T-helper 17 cell (primary cell): ENCODE measurements at regions not wholly inside any gene's neighbourhood (a gene's known extent, or its start where the extent isn't known, plus 50 kb on each side); places are given as distances from the start of the nearest gene placed in this dataset.

Source experiments
- ATAC-seq: fragments of 150-1000 bp; cut with Tn5 transposase; 2 replicates; pipeline ENCODE4 v1.10.0; 2021; ENCODE audit warnings: mild to moderate bottlenecking, moderate library complexity
- DNase-seq, 3 donors: peaks; one replicate each; pipeline versions ENCODE4 v3.0.0 to v3.0.0-alpha.2; 2020 to 2021
- H3K9me3 ChIP-seq: one replicate; pipeline ENCODE4 v1.7.0; 2013; ENCODE audit warnings: low read length, mild to moderate bottlenecking; ENCODE audit not compliant: control insufficient read depth, poor library complexity, severe bottlenecking
- H3K27ac Mint-ChIP-seq: one replicate; pipeline ENCODE4 v1.8.0; 2022; ENCODE audit warnings: mild to moderate bottlenecking, moderate library complexity, mixed read lengths
- H3K27me3 Mint-ChIP-seq: one replicate; pipeline ENCODE4 v1.8.0; 2022; ENCODE audit warnings: mixed read lengths
- H3K36me3 Mint-ChIP-seq: one replicate; pipeline ENCODE4 v1.8.0; 2022; ENCODE audit warnings: low read depth, mixed read lengths
- H3K4me1 Mint-ChIP-seq: one replicate; pipeline ENCODE4 v1.8.0; 2022; ENCODE audit warnings: mild to moderate bottlenecking, mixed read lengths
- H3K4me3 Mint-ChIP-seq: one replicate; pipeline ENCODE4 v1.8.0; 2022; ENCODE audit warnings: mild to moderate bottlenecking, moderate library complexity, mixed read lengths

GRCh38 chr7:47036909-47037308, 545.0 kb downstream of the TNS3 start:
- no peaks in the 10 kb centered on the region for H3K4me1 Mint-ChIP-seq
- no peaks in the 10 kb centered on the region for H3K27me3 Mint-ChIP-seq
- H3K9me3 ChIP-seq = no peaks in the 10 kb centered on the region
- no peak for DNase-seq
- no peaks in the 10 kb centered on the region for H3K36me3 Mint-ChIP-seq
- H3K27ac Mint-ChIP-seq = no peak overlapping the region
- no peak overlapping the region for H3K4me3 Mint-ChIP-seq
- no peak for ATAC-seq

- no peaks in the 10 kb centered on the region for H3K4me1 Mint-ChIP-seq
- H3K36me3 Mint-ChIP-seq = no peaks in the 10 kb centered on the region
- H3K27ac Mint-ChIP-seq = no peak overlapping the region
- H3K9me3 ChIP-seq = no peaks in the 10 kb centered on the region
- H3K27me3 Mint-ChIP-seq = no peaks in the 10 kb centered on the region
- ATAC-seq (no peak), DNase-seq (no peak)
- no peak overlapping the region for H3K4me3 Mint-ChIP-seq
Measured at GRCh38 chr7:47035522-47035921, 546.4 kb downstream of the TNS3 start.

GRCh38 chr7:47034180-47034579, 547.7 kb downstream of the TNS3 start:
- Mint-ChIP-seq H3K27me3 (no peaks in the 10 kb centered on the region), H3K4me1 (no peaks in the 10 kb centered on the region), H3K36me3 (no peaks in the 10 kb centered on the region), H3K4me3 (no peak overlapping the region), H3K27ac (no peak overlapping the region)
- H3K9me3 ChIP-seq = no peaks in the 10 kb centered on the region
- ATAC-seq (no peak), DNase-seq (no peak)

GRCh38 chr7:47032536-47032908, 549.4 kb downstream of the TNS3 start:
- H3K4me3 Mint-ChIP-seq = no peak overlapping the region
- no peak for ATAC-seq
- no peak for DNase-seq
- no peaks in the 10 kb centered on the region for H3K4me1 Mint-ChIP-seq
- H3K36me3 Mint-ChIP-seq = no peaks in the 10 kb centered on the region
- H3K9me3 ChIP-seq = no peaks in the 10 kb centered on the region
- no peaks in the 10 kb centered on the region for H3K27me3 Mint-ChIP-seq
- H3K27ac Mint-ChIP-seq = no peak overlapping the region

GRCh38 chr7:47031786-47032535, 550.0 kb downstream of the TNS3 start:
- H3K4me3 Mint-ChIP-seq = no peak overlapping the region
- H3K27ac Mint-ChIP-seq = no peak overlapping the region
- no peak for DNase-seq
- no peaks in the 10 kb centered on the region for H3K27me3 Mint-ChIP-seq
- H3K4me1 Mint-ChIP-seq = no peaks in the 10 kb centered on the region
- no peak for ATAC-seq
- H3K36me3 Mint-ChIP-seq = no peaks in the 10 kb centered on the region
- H3K9me3 ChIP-seq = no peaks in the 10 kb centered on the region

GRCh38 chr7:47028284-47028683, 553.6 kb downstream of the TNS3 start:
- ATAC-seq = no peak
- no peak for DNase-seq
- no peak overlapping the region for H3K4me3 Mint-ChIP-seq
- H3K36me3 Mint-ChIP-seq = no peaks in the 10 kb centered on the region
- no peaks in the 10 kb centered on the region for H3K4me1 Mint-ChIP-seq
- no peaks in the 10 kb centered on the region for H3K9me3 ChIP-seq
- H3K27ac Mint-ChIP-seq = no peak overlapping the region
- no peaks in the 10 kb centered on the region for H3K27me3 Mint-ChIP-seq

GRCh38 chr7:47027695-47028240, 554.1 kb downstream of the TNS3 start:
- no peaks in the 10 kb centered on the region for H3K4me1 Mint-ChIP-seq
- H3K4me3 Mint-ChIP-seq = no peak overlapping the region
- H3K27me3 Mint-ChIP-seq = no peaks in the 10 kb centered on the region
- H3K36me3 Mint-ChIP-seq = no peaks in the 10 kb centered on the region
- no peak overlapping the region for H3K27ac Mint-ChIP-seq
- ATAC-seq (no peak), DNase-seq (no peak)
- no peaks in the 10 kb centered on the region for H3K9me3 ChIP-seq

GRCh38 chr7:47026780-47027361, 555.0 kb downstream of the TNS3 start:
- no peak overlapping the region for H3K27ac Mint-ChIP-seq
- no peak overlapping the region for H3K4me3 Mint-ChIP-seq
- H3K4me1 Mint-ChIP-seq = no peaks in the 10 kb centered on the region
- H3K36me3 Mint-ChIP-seq = no peaks in the 10 kb centered on the region
- DNase-seq (no peak), ATAC-seq (no peak)
- no peaks in the 10 kb centered on the region for H3K9me3 ChIP-seq
- no peaks in the 10 kb centered on the region for H3K27me3 Mint-ChIP-seq

GRCh38 chr7:47024991-47025390, 556.9 kb downstream of the TNS3 start:
- no peaks in the 10 kb centered on the region for H3K36me3 Mint-ChIP-seq
- DNase-seq (no peak), ATAC-seq (no peak)
- H3K4me3 Mint-ChIP-seq = no peak overlapping the region
- no peaks in the 10 kb centered on the region for H3K4me1 Mint-ChIP-seq
- H3K9me3 ChIP-seq = no peaks in the 10 kb centered on the region
- H3K27ac Mint-ChIP-seq = no peak overlapping the region
- H3K27me3 Mint-ChIP-seq = no peaks in the 10 kb centered on the region

- Mint-ChIP-seq H3K4me3 (no peak overlapping the region), H3K36me3 (no peaks in the 10 kb centered on the region), H3K4me1 (no peaks in the 10 kb centered on the region), H3K27me3 (no peaks in the 10 kb centered on the region), H3K27ac (no peak overlapping the region)
- no peak for ATAC-seq
- no peaks in the 10 kb centered on the region for H3K9me3 ChIP-seq
- no peak for DNase-seq
Measured at GRCh38 chr7:47008461-47008860, 573.5 kb downstream of the TNS3 start.

GRCh38 chr7:47007471-47007870, 574.4 kb downstream of the TNS3 start:
- H3K27ac Mint-ChIP-seq = no peak overlapping the region
- ATAC-seq = no peak

GRCh38 chr7:47000561-47000960, 581.4 kb downstream of the TNS3 start:
- ATAC-seq (no peak), DNase-seq (no peak)
- no peaks in the 10 kb centered on the region for H3K36me3 Mint-ChIP-seq
- no peak overlapping the region for H3K4me3 Mint-ChIP-seq
- no peaks in the 10 kb centered on the region for H3K9me3 ChIP-seq
- H3K27me3 Mint-ChIP-seq = no peaks in the 10 kb centered on the region
- no peak overlapping the region for H3K27ac Mint-ChIP-seq
- no peaks in the 10 kb centered on the region for H3K4me1 Mint-ChIP-seq

More at GRCh38 chr7:47007471-47007870, 574.4 kb downstream of the TNS3 start:
- DNase-seq = no peak
- no peaks in the 10 kb centered on the region for H3K36me3 Mint-ChIP-seq
- H3K4me1 Mint-ChIP-seq = no peaks in the 10 kb centered on the region
- no peaks in the 10 kb centered on the region for H3K27me3 Mint-ChIP-seq
- no peaks in the 10 kb centered on the region for H3K9me3 ChIP-seq
- no peak overlapping the region for H3K4me3 Mint-ChIP-seq

- H3K4me3 Mint-ChIP-seq = no peak overlapping the region
- H3K27me3 Mint-ChIP-seq = no peaks in the 10 kb centered on the region
- DNase-seq = no peak
- no peak for ATAC-seq
- no peaks in the 10 kb centered on the region for H3K9me3 ChIP-seq
- no peaks in the 10 kb centered on the region for H3K36me3 Mint-ChIP-seq
- no peak overlapping the region for H3K27ac Mint-ChIP-seq
- H3K4me1 Mint-ChIP-seq = no peaks in the 10 kb centered on the region
Measured at GRCh38 chr7:46999866-47000265, 582.0 kb downstream of the TNS3 start.

GRCh38 chr7:46996972-46997371, 584.9 kb downstream of the TNS3 start:
- H3K27ac Mint-ChIP-seq = no peak overlapping the region
- H3K27me3 Mint-ChIP-seq = no peaks in the 10 kb centered on the region
- no peak overlapping the region for H3K4me3 Mint-ChIP-seq
- H3K9me3 ChIP-seq = no peaks in the 10 kb centered on the region
- no peaks in the 10 kb centered on the region for H3K4me1 Mint-ChIP-seq
- DNase-seq (no peak), ATAC-seq (no peak)
- H3K36me3 Mint-ChIP-seq = no peaks in the 10 kb centered on the region
